ENCODE measurements at regions not wholly inside any gene's neighbourhood (a gene's known extent, or its start where the extent isn't known, plus 50 kb on each side); places are given as distances from the start of the nearest gene placed in this dataset.

GRCh38 chr20:60258255-60258863, 300.1 kb downstream of the CDH26 start (continued):
- TF ChIP-seq CTBP2 (IDR thresholded peaks at IDR 0.05; ENCODE audit: borderline replicate concordance, insufficient read depth, insufficient read length, low read length): no peak
- no peak for TF ChIP-seq TBP (IDR thresholded peaks at IDR 0.05; ENCODE audit: low read depth, low read length)
- no peak for TF ChIP-seq EZH2 (IDR thresholded peaks at IDR 0.05; ENCODE audit: low read depth, low read length, severe bottlenecking)
- TF ChIP-seq GTF2F1 (IDR thresholded peaks at IDR 0.05; ENCODE audit: borderline replicate concordance, low read depth, low read length): no peak

Measured in H1 (cell line).